GM12878 (cell line): ENCODE measurements at regions not wholly inside any gene's neighbourhood (a gene's known extent, or its start where the extent isn't known, plus 50 kb on each side); places are given as distances from the start of the nearest gene placed in this dataset.

Experiments
- BCL11A ChIP-seq: IDR thresholded peaks from 2 replicates; pipeline ENCODE4 v1.6.1; 2011; ENCODE audit warnings: low read depth, low read length
- CTCF ChIP-seq, 3 experiments: IDR thresholded peaks in 2 of 3; conservative IDR thresholded peaks in 1 of 3; 2 replicates each; pipeline ENCODE4 v1.5.1; 2011; ENCODE audit warnings: low read depth in 3 of 3, low read length in 3 of 3, mild to moderate bottlenecking in 3 of 3, control low read depth in 2 of 3, moderate library complexity in 2 of 3, inconsistent platforms in 1 of 3, mixed read lengths in 1 of 3; ENCODE audit not compliant: control insufficient read depth in 2 of 3, insufficient read depth in 1 of 3; ENCODE audit errors: extremely low read depth in 1 of 3
- HCFC1 ChIP-seq: fragments of 150-350 bp; IDR thresholded peaks from 2 replicates; pipeline ENCODE4 v1.6.1; 2014; ENCODE audit warnings: low read length
- MEF2A ChIP-seq: IDR thresholded peaks from 2 replicates; pipeline ENCODE4 v1.6.1; 2011; ENCODE audit warnings: low read depth, mild to moderate bottlenecking, low read length, moderate library complexity; ENCODE audit not compliant: insufficient read depth
- NR2F1 ChIP-seq: fragments of 450-650 bp; conservative IDR thresholded peaks from 2 replicates; pipeline ENCODE4 v1.6.1; 2017; ENCODE audit warnings: mild to moderate bottlenecking
- RFX5 ChIP-seq: IDR thresholded peaks from 2 replicates; pipeline ENCODE4 v1.6.1; 2011; ENCODE audit warnings: low read depth, low read length, improper control_type of control experiment

GRCh38 chr16:35636480-35637230 is 2177.2 kb downstream of the TP53TG3F start:
- TF ChIP-seq HCFC1 (no peak), BCL11A (no peak), NR2F1 (no peak), MEF2A (no peak), RFX5 (no peak), CTCF (IDR thresholded peaks at IDR 0.05 in 2 of 3, conservative IDR thresholded peaks at IDR 0.05 in 1 of 3; ENCODE audit: control insufficient read depth in 2 of 3, extremely low read depth in 1 of 3, insufficient read depth in 1 of 3, low read depth in 3 of 3, low read length in 3 of 3) (no peak)
